Type B pancreatic cell (in vitro differentiated cells): ENCODE measurements at regions not wholly inside any gene's neighbourhood (a gene's known extent, or its start where the extent isn't known, plus 50 kb on each side); places are given as distances from the start of the nearest gene placed in this dataset.

Experiments
- DNase-seq: peaks from one replicate; pipeline ENCODE4 v3.0.0; 2021; ENCODE audit warnings: mixed read lengths; ENCODE audit not compliant: unreplicated experiment; ENCODE audit errors: extremely low spot score
- H3K27ac Mint-ChIP-seq: 2 replicates; pipeline ENCODE4 v1.8.0; 2021; ENCODE audit warnings: mild to moderate bottlenecking, mixed read lengths
- H3K27me3 Mint-ChIP-seq: 2 replicates; pipeline ENCODE4 v1.8.0; 2021; ENCODE audit warnings: mixed read lengths
- H3K36me3 Mint-ChIP-seq: 2 replicates; pipeline ENCODE4 v1.8.0; 2021; ENCODE audit warnings: mixed read lengths
- H3K4me1 Mint-ChIP-seq: one replicate; pipeline ENCODE4 v1.8.0; 2021; ENCODE audit warnings: mixed read lengths; ENCODE audit not compliant: unreplicated experiment
- H3K4me3 Mint-ChIP-seq: 2 replicates; pipeline ENCODE4 v1.8.0; 2021; ENCODE audit warnings: mild to moderate bottlenecking, mixed read lengths
- H3K9me3 Mint-ChIP-seq: 2 replicates; pipeline ENCODE4 v1.8.0; 2021; ENCODE audit warnings: mixed read lengths
- CTCF ChIP-seq: fragments of 200-600 bp; sonication (generic); conservative IDR thresholded peaks from 2 replicates; pipeline ENCODE4 v1.5.0; 2021; ENCODE audit warnings: antibody characterized with exemption, mild to moderate bottlenecking

- no peak overlapping the region for H3K27ac Mint-ChIP-seq
- H3K4me1 Mint-ChIP-seq, result peaks cover 19% of the 10 kb centered on the region
- no peak for TF ChIP-seq CTCF
- no peak for DNase-seq
- H3K4me3 Mint-ChIP-seq, result no peak overlapping the region
- H3K36me3 Mint-ChIP-seq, result no peaks in the 10 kb centered on the region
- no peaks in the 10 kb centered on the region for H3K27me3 Mint-ChIP-seq
- H3K9me3 Mint-ChIP-seq, result no peaks in the 10 kb centered on the region
These were observed 217.1 kb upstream of the LDB2 start for GRCh38 chr4:17115583-17115982.

GRCh38 chr4:17112292-17112659 lies 213.8 kb upstream of the LDB2 start:
- Mint-ChIP-seq H3K9me3 (no peaks in the 10 kb centered on the region), H3K36me3 (no peaks in the 10 kb centered on the region), H3K27me3 (no peaks in the 10 kb centered on the region), H3K4me3 (no peak overlapping the region), H3K4me1 (peaks cover 19% of the 10 kb centered on the region), H3K27ac (no peak overlapping the region)
- DNase-seq, result no peak
- peak; percentile 71 for TF ChIP-seq CTCF

- no peak for DNase-seq
These were observed 210.7 kb upstream of the LDB2 start for GRCh38 chr4:17109126-17109525.

GRCh38 chr4:17103231-17103630 lies 204.8 kb upstream of the LDB2 start:
- no peak overlapping the region for H3K27ac Mint-ChIP-seq
- DNase-seq, result no peak
- no peaks in the 10 kb centered on the region for H3K9me3 Mint-ChIP-seq
- H3K36me3 Mint-ChIP-seq, result no peaks in the 10 kb centered on the region
- no peaks in the 10 kb centered on the region for H3K27me3 Mint-ChIP-seq
- TF ChIP-seq CTCF, result no peak
- no peaks in the 10 kb centered on the region for H3K4me1 Mint-ChIP-seq
- H3K4me3 Mint-ChIP-seq, result no peak overlapping the region

More at GRCh38 chr4:17109126-17109525, 210.7 kb upstream of the LDB2 start:
- no peaks in the 10 kb centered on the region for H3K9me3 Mint-ChIP-seq
- H3K27ac Mint-ChIP-seq, result no peak overlapping the region
- no peaks in the 10 kb centered on the region for H3K27me3 Mint-ChIP-seq
- TF ChIP-seq CTCF, result no peak
- no peaks in the 10 kb centered on the region for H3K36me3 Mint-ChIP-seq
- H3K4me1 Mint-ChIP-seq, result peaks cover 9% of the 10 kb centered on the region
- H3K4me3 Mint-ChIP-seq, result no peak overlapping the region

GRCh38 chr4:17098996-17099395 lies 200.6 kb upstream of the LDB2 start:
- H3K4me1 Mint-ChIP-seq, result peaks cover 14% of the 10 kb centered on the region
- no peak for DNase-seq
- no peak overlapping the region for H3K4me3 Mint-ChIP-seq
- no peak overlapping the region for H3K27ac Mint-ChIP-seq
- H3K9me3 Mint-ChIP-seq, result no peaks in the 10 kb centered on the region
- no peaks in the 10 kb centered on the region for H3K36me3 Mint-ChIP-seq
- no peak for TF ChIP-seq CTCF
- peaks cover 3% of the 10 kb centered on the region for H3K27me3 Mint-ChIP-seq

- H3K27ac Mint-ChIP-seq, result no peak overlapping the region
- peaks cover 3% of the 10 kb centered on the region for H3K27me3 Mint-ChIP-seq
- no peak for DNase-seq
- H3K4me1 Mint-ChIP-seq, result peaks cover 15% of the 10 kb centered on the region
- TF ChIP-seq CTCF, result no peak
- no peaks in the 10 kb centered on the region for H3K36me3 Mint-ChIP-seq
- H3K9me3 Mint-ChIP-seq, result no peaks in the 10 kb centered on the region
- no peak overlapping the region for H3K4me3 Mint-ChIP-seq
These were observed 200.0 kb upstream of the LDB2 start for GRCh38 chr4:17098401-17098800.
